Tibial nerve (tissue), 3 donors: ENCODE measurements at regions not wholly inside any gene's neighbourhood (a gene's known extent, or its start where the extent isn't known, plus 50 kb on each side); places are given as distances from the start of the nearest gene placed in this dataset.

Source experiments
- POLR2A ChIP-seq, 2 donors: fragments of 450-650 bp; IDR thresholded peaks; one replicate each; pipeline ENCODE4 v1.6.1; 2017; ENCODE audit warnings: antibody characterized with exemption in 2 of 2, mild to moderate bottlenecking in 2 of 2, moderate library complexity in 2 of 2
- TF ChIP-seq, protein P1 (sequence below), 5 experiments: fragments of 200-600 bp in 3 of 5; fragments of 450-650 bp in 2 of 5; sonication (generic) in 3 of 5; IDR thresholded peaks; one replicate each; pipeline ENCODE4 v1.5.1; 2016 to 2019; ENCODE audit warnings: antibody characterized with exemption in 5 of 5, mild to moderate bottlenecking in 3 of 5, moderate library complexity in 2 of 5

DNA sequence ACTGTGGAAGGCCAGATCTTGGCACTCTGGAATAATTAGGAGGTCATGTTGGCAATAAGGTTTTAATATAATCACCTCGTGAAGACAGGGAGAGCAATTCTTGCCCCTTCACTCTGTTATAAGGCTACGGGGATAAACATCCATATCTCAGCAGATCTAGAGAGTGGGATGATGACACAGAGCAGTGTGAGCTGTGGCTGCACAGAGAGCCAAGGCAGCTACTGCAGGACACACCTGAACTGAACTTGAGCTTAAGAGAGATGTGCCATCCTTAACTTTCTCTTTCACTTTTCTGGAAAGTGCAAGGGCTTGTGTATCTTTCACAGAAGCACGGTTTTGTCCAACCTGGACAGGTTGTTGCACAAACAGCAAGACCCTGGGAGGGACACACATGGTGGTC, 174.7 kb downstream of the GATA3 start:
- TF ChIP-seq, protein P1, sequence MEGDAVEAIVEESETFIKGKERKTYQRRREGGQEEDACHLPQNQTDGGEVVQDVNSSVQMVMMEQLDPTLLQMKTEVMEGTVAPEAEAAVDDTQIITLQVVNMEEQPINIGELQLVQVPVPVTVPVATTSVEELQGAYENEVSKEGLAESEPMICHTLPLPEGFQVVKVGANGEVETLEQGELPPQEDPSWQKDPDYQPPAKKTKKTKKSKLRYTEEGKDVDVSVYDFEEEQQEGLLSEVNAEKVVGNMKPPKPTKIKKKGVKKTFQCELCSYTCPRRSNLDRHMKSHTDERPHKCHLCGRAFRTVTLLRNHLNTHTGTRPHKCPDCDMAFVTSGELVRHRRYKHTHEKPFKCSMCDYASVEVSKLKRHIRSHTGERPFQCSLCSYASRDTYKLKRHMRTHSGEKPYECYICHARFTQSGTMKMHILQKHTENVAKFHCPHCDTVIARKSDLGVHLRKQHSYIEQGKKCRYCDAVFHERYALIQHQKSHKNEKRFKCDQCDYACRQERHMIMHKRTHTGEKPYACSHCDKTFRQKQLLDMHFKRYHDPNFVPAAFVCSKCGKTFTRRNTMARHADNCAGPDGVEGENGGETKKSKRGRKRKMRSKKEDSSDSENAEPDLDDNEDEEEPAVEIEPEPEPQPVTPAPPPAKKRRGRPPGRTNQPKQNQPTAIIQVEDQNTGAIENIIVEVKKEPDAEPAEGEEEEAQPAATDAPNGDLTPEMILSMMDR (IDR thresholded peaks at IDR 0.05), result no peak
- TF ChIP-seq POLR2A (IDR thresholded peaks at IDR 0.05), result no peak
